RWPE2 (cell line): ENCODE measurements at regions not wholly inside any gene's neighbourhood (a gene's known extent, or its start where the extent isn't known, plus 50 kb on each side); places are given as distances from the start of the nearest gene placed in this dataset.

ENCODE experiments used
- ATAC-seq: fragments of 200-7000 bp; cut with Tn5 transposase; 3 replicates; pipeline ENCODE4 v1.9.1; 2021; ENCODE audit warnings: low read depth
- DNase-seq: peaks from one replicate; pipeline ENCODE4 v3.0.0-alpha.2; 2020; ENCODE audit warnings: low spot score
- H3K27ac ChIP-seq: fragments of 450-650 bp; 2 replicates; pipeline ENCODE4 v1.5.1; 2017; ENCODE audit warnings: mild to moderate bottlenecking; ENCODE audit not compliant: poor library complexity, severe bottlenecking
- H3K27me3 ChIP-seq: fragments of 250-450 bp; sonication (Bioruptor Pico); 2 replicates; pipeline ENCODE4 v1.5.1; 2021; ENCODE audit warnings: mild to moderate bottlenecking, moderate library complexity; ENCODE audit not compliant: insufficient read depth, poor library complexity, severe bottlenecking
- H3K36me3 ChIP-seq: fragments of 250-450 bp; sonication (Bioruptor Pico); 2 replicates; pipeline ENCODE4 v1.5.1; 2020; ENCODE audit warnings: low read depth, mild to moderate bottlenecking, moderate library complexity
- H3K4me1 ChIP-seq: fragments of 250-450 bp; sonication (Bioruptor Pico); 2 replicates; pipeline ENCODE4 v1.5.1; 2021; ENCODE audit warnings: mild to moderate bottlenecking, moderate library complexity; ENCODE audit not compliant: insufficient read depth, poor library complexity, severe bottlenecking
- H3K4me3 ChIP-seq: fragments of 250-450 bp; sonication (Bioruptor Pico); 2 replicates; pipeline ENCODE4 v1.5.1; 2021; ENCODE audit warnings: mild to moderate bottlenecking, moderate library complexity; ENCODE audit not compliant: severe bottlenecking
- H3K9me3 ChIP-seq: fragments of 250-450 bp; sonication (Bioruptor Pico); 2 replicates; pipeline ENCODE4 v1.5.1; 2021; ENCODE audit warnings: mild to moderate bottlenecking, moderate library complexity; ENCODE audit not compliant: severe bottlenecking
- CTCF ChIP-seq: fragments of 450-650 bp; IDR thresholded peaks from one replicate; pipeline ENCODE4 v1.5.1; 2017; ENCODE audit warnings: mild to moderate bottlenecking, moderate library complexity; ENCODE audit not compliant: poor library complexity, severe bottlenecking

GRCh38 chr5:74131250-74131649 is 505.3 kb downstream of the ARHGEF28 start:
- no peaks in the 10 kb centered on the region for H3K27me3 ChIP-seq
- no peak for TF ChIP-seq CTCF
- peaks cover 15% of the 10 kb centered on the region for H3K4me1 ChIP-seq
- H3K36me3 ChIP-seq, result no peaks in the 10 kb centered on the region
- H3K9me3 ChIP-seq, result no peaks in the 10 kb centered on the region
- no peak overlapping the region for H3K27ac ChIP-seq
- no peak for ATAC-seq
- no peak overlapping the region for H3K4me3 ChIP-seq
- no peak for DNase-seq

- peaks cover 19% of the 10 kb centered on the region for H3K4me1 ChIP-seq
- no peaks in the 10 kb centered on the region for H3K9me3 ChIP-seq
- ATAC-seq (no peak), DNase-seq (no peak)
- H3K27me3 ChIP-seq, result no peaks in the 10 kb centered on the region
- no peak overlapping the region for H3K27ac ChIP-seq
- no peaks in the 10 kb centered on the region for H3K36me3 ChIP-seq
- no peak for TF ChIP-seq CTCF
- no peak overlapping the region for H3K4me3 ChIP-seq
Observed at GRCh38 chr5:74130155-74130897, 504.3 kb downstream of the ARHGEF28 start.

- Histone ChIP-seq H3K27ac (no peak overlapping the region), H3K9me3 (no peaks in the 10 kb centered on the region), H3K4me3 (no peak overlapping the region), H3K27me3 (no peaks in the 10 kb centered on the region), H3K36me3 (no peaks in the 10 kb centered on the region), H3K4me1 (peaks cover 19% of the 10 kb centered on the region)
- DNase-seq, result no peak
- peak; percentile 70 for TF ChIP-seq CTCF
- ATAC-seq, result peak; percentile 88
Observed at GRCh38 chr5:74127381-74128320, 501.7 kb downstream of the ARHGEF28 start.

GRCh38 chr5:74126294-74126693 is 500.3 kb downstream of the ARHGEF28 start:
- no peak for DNase-seq
- H3K4me3 ChIP-seq, result no peak overlapping the region
- H3K27me3 ChIP-seq, result no peaks in the 10 kb centered on the region
- H3K27ac ChIP-seq, result no peak overlapping the region
- TF ChIP-seq CTCF, result no peak
- peak; percentile 77 for ATAC-seq
- no peaks in the 10 kb centered on the region for H3K9me3 ChIP-seq
- H3K36me3 ChIP-seq, result no peaks in the 10 kb centered on the region
- H3K4me1 ChIP-seq, result peaks cover 19% of the 10 kb centered on the region
